Renal cortex interstitium (tissue), 11 donors: ENCODE measurements at regions not wholly inside any gene's neighbourhood (a gene's known extent, or its start where the extent isn't known, plus 50 kb on each side); places are given as distances from the start of the nearest gene placed in this dataset.
"Not testable (repeated sequence)": the region's sequence is repeated elsewhere in the genome, so short reads cannot be mapped to it uniquely, and the experiment has no call there.

Experiments
- DNase-seq, 11 donors: peaks; one replicate each; pipeline ENCODE4 v3.0.0-alpha.2; 2013; ENCODE audit warnings: low read depth in 9 of 11, low spot score in 4 of 11; ENCODE audit errors: extremely low read depth in 1 of 11

GRCh38 chr1:143718524-143718923 is 253.3 kb downstream of the FAM72C start:
- DNase-seq = no peak

- DNase-seq = no peak
These were observed 253.8 kb downstream of the FAM72C start for GRCh38 chr1:143718021-143718420.

GRCh38 chr1:143717434-143717833 is 254.4 kb downstream of the FAM72C start:
- no peak for DNase-seq

GRCh38 chr1:143714913-143715312 is 256.9 kb downstream of the FAM72C start:
- DNase-seq = not testable (repeated sequence)

GRCh38 chr1:143709606-143710259 is 262.1 kb downstream of the FAM72C start:
- not testable (repeated sequence) for DNase-seq

- DNase-seq = not testable (repeated sequence)
These were observed 269.0 kb downstream of the FAM72C start for GRCh38 chr1:143702739-143703138.

GRCh38 chr1:143699731-143700130 is 272.1 kb downstream of the FAM72C start:
- no peak for DNase-seq

- no peak for DNase-seq
These were observed 272.7 kb downstream of the FAM72C start for GRCh38 chr1:143699115-143699514.

- DNase-seq = peak in 1 of 11 donors; percentile 12
These were observed 273.8 kb downstream of the FAM72C start for GRCh38 chr1:143698016-143698415.

- DNase-seq = no peak
These were observed 277.7 kb downstream of the FAM72C start for GRCh38 chr1:143694085-143694484.

- no peak for DNase-seq
These were observed 279.7 kb downstream of the FAM72C start for GRCh38 chr1:143691971-143692529.

- DNase-seq = no peak
These were observed 280.3 kb downstream of the FAM72C start for GRCh38 chr1:143691400-143691891.

- no peak for DNase-seq
These were observed 282.0 kb downstream of the FAM72C start for GRCh38 chr1:143689781-143690180.

GRCh38 chr1:143680304-143680703 is 291.5 kb downstream of the FAM72C start:
- no peak for DNase-seq

- no peak for DNase-seq
These were observed 298.8 kb downstream of the FAM72C start for GRCh38 chr1:143672983-143673382.

- no peak for DNase-seq
These were observed 304.1 kb downstream of the FAM72C start for GRCh38 chr1:143667730-143668129.

GRCh38 chr1:143666851-143667250 is 304.9 kb downstream of the FAM72C start:
- no peak for DNase-seq

- DNase-seq = no peak
These were observed 306.2 kb downstream of the FAM72C start for GRCh38 chr1:143665606-143666005.

- not testable (repeated sequence) for DNase-seq
These were observed 308.7 kb downstream of the FAM72C start for GRCh38 chr1:143663056-143663455.

- DNase-seq = peak in 1 of 11 donors; percentile 9
These were observed 310.2 kb downstream of the FAM72C start for GRCh38 chr1:143661418-143662101.
